ENCODE measurements at regions not wholly inside any gene's neighbourhood (a gene's known extent, or its start where the extent isn't known, plus 50 kb on each side); places are given as distances from the start of the nearest gene placed in this dataset.

DNA sequence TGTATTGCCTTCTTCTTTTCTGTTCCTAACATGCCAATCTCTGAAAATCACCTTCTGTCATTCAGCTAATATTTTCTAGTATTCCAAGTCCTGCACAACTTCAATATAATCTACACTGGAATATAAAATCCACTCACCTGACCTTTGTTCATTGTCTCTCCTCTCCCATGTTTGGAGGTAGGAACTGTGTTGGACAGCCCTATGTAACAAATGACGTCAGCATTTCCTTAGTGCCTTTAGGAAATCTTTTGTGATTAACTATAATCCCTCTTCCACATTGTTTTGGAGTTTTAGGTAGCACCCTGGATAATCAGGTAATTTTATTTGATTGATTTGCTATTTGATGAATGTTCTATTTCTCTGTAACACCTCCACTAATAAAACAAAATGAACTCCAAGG, 814.8 kb upstream of the PRKX start:
- Mint-ChIP-seq H3K9me3 (no peaks in the 10 kb centered on the region), H3K4me3 (no peak overlapping the region), H3K36me3 (ENCODE audit: low read depth) (no peaks in the 10 kb centered on the region), H3K27me3 (no peaks in the 10 kb centered on the region), H3K27ac (no peak overlapping the region), H3K4me1 (ENCODE audit: low read depth) (no peaks in the 10 kb centered on the region)
- no peaks in the 10 kb centered on the region for H3K27me3 ChIP-seq (ENCODE audit: control insufficient read depth in 1 of 2, insufficient read depth in 2 of 2, low read length in 2 of 2)
- ChIA-PET CTCF (no interaction called here), POLR2A (no interaction called here)
- H3K27ac ChIP-seq (ENCODE audit: low read depth in 1 of 2, low read length in 2 of 2): no peak overlapping the region
- no peak for DNase-seq
- no peak overlapping the region for H3K4me3 ChIP-seq (ENCODE audit: low read length)
- H3K4me1 ChIP-seq (ENCODE audit: insufficient read depth, low read length): no peaks in the 10 kb centered on the region
- intact Hi-C loops (cut with DNase I, micrococcal nuclease): no loop called here
- no peak for ATAC-seq (ENCODE audit: poor library complexity)
- TF ChIP-seq, protein P1, sequence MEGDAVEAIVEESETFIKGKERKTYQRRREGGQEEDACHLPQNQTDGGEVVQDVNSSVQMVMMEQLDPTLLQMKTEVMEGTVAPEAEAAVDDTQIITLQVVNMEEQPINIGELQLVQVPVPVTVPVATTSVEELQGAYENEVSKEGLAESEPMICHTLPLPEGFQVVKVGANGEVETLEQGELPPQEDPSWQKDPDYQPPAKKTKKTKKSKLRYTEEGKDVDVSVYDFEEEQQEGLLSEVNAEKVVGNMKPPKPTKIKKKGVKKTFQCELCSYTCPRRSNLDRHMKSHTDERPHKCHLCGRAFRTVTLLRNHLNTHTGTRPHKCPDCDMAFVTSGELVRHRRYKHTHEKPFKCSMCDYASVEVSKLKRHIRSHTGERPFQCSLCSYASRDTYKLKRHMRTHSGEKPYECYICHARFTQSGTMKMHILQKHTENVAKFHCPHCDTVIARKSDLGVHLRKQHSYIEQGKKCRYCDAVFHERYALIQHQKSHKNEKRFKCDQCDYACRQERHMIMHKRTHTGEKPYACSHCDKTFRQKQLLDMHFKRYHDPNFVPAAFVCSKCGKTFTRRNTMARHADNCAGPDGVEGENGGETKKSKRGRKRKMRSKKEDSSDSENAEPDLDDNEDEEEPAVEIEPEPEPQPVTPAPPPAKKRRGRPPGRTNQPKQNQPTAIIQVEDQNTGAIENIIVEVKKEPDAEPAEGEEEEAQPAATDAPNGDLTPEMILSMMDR (IDR thresholded peaks at IDR 0.05): no peak
- no peaks in the 10 kb centered on the region for H3K9me3 ChIP-seq (ENCODE audit: control insufficient read depth in 1 of 2, insufficient read depth in 1 of 2, low read length in 2 of 2)
- no peaks in the 10 kb centered on the region for H3K36me3 ChIP-seq (ENCODE audit: insufficient read depth, low read length)

DNA sequence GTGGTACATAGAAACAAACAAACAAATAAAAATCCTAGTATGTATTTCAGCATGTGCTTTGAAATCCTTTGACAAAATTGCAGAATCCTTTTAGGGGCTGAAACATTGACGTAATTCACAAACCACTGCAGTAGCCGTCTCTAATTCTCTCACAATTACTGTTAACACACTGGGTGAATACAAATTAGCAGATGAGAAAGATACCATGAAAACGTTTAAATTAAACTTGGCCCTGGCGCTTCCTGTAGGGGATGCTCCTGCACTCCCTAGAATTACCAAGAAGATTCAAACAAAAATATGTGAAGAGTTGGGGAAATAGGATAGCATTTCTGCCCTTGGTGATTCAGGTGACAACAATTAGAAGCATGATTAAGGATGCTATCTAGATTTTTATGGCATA, 772.5 kb upstream of the PRKX start:
- H3K9me3 Mint-ChIP-seq: no peaks in the 10 kb centered on the region
- no peak overlapping the region for H3K4me3 Mint-ChIP-seq
- no peaks in the 10 kb centered on the region for H3K36me3 Mint-ChIP-seq (ENCODE audit: low read depth)
- H3K9me3 ChIP-seq (ENCODE audit: control insufficient read depth in 1 of 2, insufficient read depth in 1 of 2, low read length in 2 of 2): no peaks in the 10 kb centered on the region
- H3K27ac Mint-ChIP-seq: no peak overlapping the region
- H3K27ac ChIP-seq (ENCODE audit: low read depth in 1 of 2, low read length in 2 of 2): no peak overlapping the region
- TF ChIP-seq, protein P1 (IDR thresholded peaks at IDR 0.05): no peak
- ATAC-seq (ENCODE audit: poor library complexity) (no peak), DNase-seq (no peak)
- ChIA-PET POLR2A (no interaction called here), CTCF (no interaction called here)
- no peaks in the 10 kb centered on the region for H3K27me3 Mint-ChIP-seq
- H3K27me3 ChIP-seq (ENCODE audit: control insufficient read depth in 1 of 2, insufficient read depth in 2 of 2, low read length in 2 of 2): no peaks in the 10 kb centered on the region
- intact Hi-C loops (cut with DNase I, micrococcal nuclease): no loop called here
- no peak overlapping the region for H3K4me3 ChIP-seq (ENCODE audit: low read length)
- H3K4me1 Mint-ChIP-seq (ENCODE audit: low read depth): no peaks in the 10 kb centered on the region
- H3K36me3 ChIP-seq (ENCODE audit: insufficient read depth, low read length): no peaks in the 10 kb centered on the region
- no peaks in the 10 kb centered on the region for H3K4me1 ChIP-seq (ENCODE audit: insufficient read depth, low read length)

DNA sequence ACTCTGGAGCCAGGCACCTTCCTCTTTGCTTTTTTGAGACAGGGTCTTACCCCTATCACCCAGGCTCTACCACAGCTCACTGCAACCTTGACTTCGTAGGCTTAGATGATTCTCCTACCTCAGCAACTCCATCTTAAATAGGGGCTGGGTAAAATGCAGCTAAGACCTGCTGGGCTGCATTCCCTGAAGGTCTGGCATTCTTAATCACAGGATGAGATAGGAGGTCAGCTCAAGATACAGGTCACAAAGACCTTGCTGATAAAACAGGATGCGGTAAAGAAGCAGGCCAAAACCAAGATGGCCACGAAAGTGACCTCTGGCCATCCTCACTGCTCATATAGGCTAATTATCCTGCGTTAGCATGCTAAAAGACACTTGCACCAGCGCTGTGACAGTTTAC, 770.8 kb upstream of the PRKX start:
- TF ChIP-seq, protein P1 (IDR thresholded peaks at IDR 0.05): no peak
- no peak overlapping the region for H3K4me3 ChIP-seq (ENCODE audit: low read length)
- no peaks in the 10 kb centered on the region for H3K4me1 Mint-ChIP-seq (ENCODE audit: low read depth)
- ChIA-PET CTCF (no interaction called here), POLR2A (no interaction called here)
- no peaks in the 10 kb centered on the region for H3K36me3 Mint-ChIP-seq (ENCODE audit: low read depth)
- no peaks in the 10 kb centered on the region for H3K27me3 ChIP-seq (ENCODE audit: control insufficient read depth in 1 of 2, insufficient read depth in 2 of 2, low read length in 2 of 2)
- H3K9me3 Mint-ChIP-seq: peaks cover 4% of the 10 kb centered on the region
- H3K4me3 Mint-ChIP-seq: no peak overlapping the region
- H3K27me3 Mint-ChIP-seq: no peaks in the 10 kb centered on the region
- H3K4me1 ChIP-seq (ENCODE audit: insufficient read depth, low read length): no peaks in the 10 kb centered on the region
- intact Hi-C loops (cut with DNase I, micrococcal nuclease): no loop called here
- no peaks in the 10 kb centered on the region for H3K36me3 ChIP-seq (ENCODE audit: insufficient read depth, low read length)
- H3K27ac Mint-ChIP-seq: no peak overlapping the region
- DNase-seq (no peak), ATAC-seq (ENCODE audit: poor library complexity) (no peak)
- no peak overlapping the region for H3K27ac ChIP-seq (ENCODE audit: low read depth in 1 of 2, low read length in 2 of 2)
- no peaks in the 10 kb centered on the region for H3K9me3 ChIP-seq (ENCODE audit: control insufficient read depth in 1 of 2, insufficient read depth in 1 of 2, low read length in 2 of 2)

All from CD4-positive, alpha-beta T cell (primary cell).